CD4-positive, alpha-beta T cell treated with Interleukin-12 subunit alpha and Interleukin-12 subunit beta, for 1 hour (primary cell): ENCODE measurements at regions not wholly inside any gene's neighbourhood (a gene's known extent, or its start where the extent isn't known, plus 50 kb on each side); places are given as distances from the start of the nearest gene placed in this dataset.
A peak's percentile ranks its signal among the peaks of the same experiment; 100 is the strongest.
"Not testable (repeated sequence)": the region's sequence is repeated elsewhere in the genome, so short reads cannot be mapped to it uniquely, and the experiment has no call there.

Experiments
- DNase-seq: peaks from one replicate; pipeline ENCODE4 v3.0.0-alpha.2; 2020

- DNase-seq = no peak
These were observed 164.4 kb upstream of the ITGA1 start for GRCh38 chr5:52623291-52623690.

DNA sequence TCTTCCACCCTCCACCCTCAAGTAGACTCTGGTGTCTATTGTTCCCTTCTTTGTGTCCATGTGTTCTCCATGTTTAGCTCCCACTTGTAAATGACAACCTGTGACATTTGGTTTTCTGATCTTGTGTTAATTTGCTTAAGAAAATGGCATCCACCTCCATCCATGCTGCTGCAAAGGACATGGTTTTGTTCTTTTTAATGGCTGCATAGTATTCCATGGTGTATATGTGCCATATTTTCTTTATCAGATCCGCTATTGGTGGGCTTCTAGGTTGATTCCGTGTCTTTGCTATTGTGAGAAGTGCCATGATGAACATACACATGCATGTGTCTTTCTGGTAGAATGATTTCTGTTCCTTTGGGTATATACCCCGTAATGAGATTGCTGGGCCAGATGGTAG is 163.4 kb upstream of the ITGA1 start:
- DNase-seq = no peak

DNA sequence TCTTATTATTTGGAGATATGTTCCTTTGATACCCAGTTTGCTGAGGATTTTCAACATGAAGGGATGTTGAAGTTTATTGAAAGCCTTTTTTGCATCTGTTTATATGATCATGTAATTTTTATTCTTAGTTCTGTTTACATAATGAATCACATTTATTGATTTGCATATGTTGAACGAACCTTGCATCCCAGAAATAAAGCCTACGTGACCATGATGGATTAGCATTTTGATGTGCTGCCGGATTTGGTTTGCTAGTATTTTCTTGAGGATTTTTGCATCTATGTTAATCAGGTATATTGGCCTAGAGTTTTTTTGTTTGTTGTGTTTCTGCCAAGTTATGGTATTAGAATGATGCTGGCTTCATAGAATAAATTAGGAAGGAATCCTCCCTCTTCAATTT is 161.4 kb upstream of the ITGA1 start:
- DNase-seq = no peak

GRCh38 chr5:52627740-52628139 is 160.0 kb upstream of the ITGA1 start:
- no peak for DNase-seq

GRCh38 chr5:52632281-52632680 is 155.4 kb upstream of the ITGA1 start:
- no peak for DNase-seq

- DNase-seq = not testable (repeated sequence)
These were observed 153.5 kb upstream of the ITGA1 start for GRCh38 chr5:52634171-52634570.

DNA sequence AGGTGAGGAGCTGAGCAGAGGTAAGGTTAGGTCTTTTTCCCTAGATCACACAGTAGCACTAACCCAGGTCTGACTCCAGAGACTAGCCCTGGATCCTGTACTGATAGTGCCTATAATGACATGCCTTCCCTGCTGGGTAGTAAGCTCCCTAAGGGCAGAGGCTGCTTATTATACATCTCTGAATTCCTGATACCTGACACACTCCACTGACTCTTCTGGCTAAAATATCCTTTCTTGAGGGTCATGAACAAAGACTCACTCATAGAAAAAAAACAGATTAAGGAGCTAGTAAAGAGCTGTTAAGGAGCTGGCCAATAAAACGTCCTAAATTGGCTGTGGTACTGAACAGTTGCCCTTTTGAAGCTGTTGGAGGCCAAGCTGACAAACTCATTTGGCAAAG is 149.0 kb upstream of the ITGA1 start:
- no peak for DNase-seq

DNA sequence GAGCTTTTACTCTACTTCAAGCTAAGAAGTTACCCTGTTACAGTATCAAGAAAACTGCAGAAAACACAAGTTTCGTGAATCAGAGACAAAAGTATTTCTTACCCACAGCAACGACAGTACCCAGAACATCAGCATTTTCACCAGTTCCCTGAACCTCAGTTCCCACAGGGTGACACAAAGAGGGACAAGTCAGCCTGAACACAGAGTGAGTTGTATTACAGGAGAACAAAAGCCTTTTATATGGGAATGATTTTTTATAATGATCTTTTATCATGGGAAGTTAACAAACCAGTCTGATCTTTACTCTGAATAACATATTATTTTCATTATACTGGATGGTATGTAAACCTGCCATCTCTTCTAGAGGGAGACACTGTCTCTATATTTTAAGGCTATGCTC is 139.0 kb upstream of the ITGA1 start:
- DNase-seq = no peak

DNA sequence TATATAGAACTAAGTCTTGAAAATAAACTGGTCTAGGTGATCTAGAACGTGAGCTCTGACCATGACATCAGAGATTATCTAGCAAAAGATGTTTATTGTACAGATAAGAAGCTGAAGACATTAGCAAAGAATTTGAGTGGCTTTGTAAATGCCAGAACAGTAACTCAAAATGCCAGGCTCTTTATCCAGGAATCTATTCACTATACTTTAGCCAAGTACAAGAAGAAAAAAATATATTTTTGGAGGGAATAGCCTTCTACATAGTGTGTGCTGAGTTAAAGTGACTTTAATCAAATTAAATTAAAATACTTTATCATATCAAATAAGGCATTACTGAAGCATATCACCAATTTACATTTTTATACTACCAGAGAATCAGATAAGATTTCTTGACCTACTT is 132.6 kb upstream of the ITGA1 start:
- DNase-seq = no peak

DNA sequence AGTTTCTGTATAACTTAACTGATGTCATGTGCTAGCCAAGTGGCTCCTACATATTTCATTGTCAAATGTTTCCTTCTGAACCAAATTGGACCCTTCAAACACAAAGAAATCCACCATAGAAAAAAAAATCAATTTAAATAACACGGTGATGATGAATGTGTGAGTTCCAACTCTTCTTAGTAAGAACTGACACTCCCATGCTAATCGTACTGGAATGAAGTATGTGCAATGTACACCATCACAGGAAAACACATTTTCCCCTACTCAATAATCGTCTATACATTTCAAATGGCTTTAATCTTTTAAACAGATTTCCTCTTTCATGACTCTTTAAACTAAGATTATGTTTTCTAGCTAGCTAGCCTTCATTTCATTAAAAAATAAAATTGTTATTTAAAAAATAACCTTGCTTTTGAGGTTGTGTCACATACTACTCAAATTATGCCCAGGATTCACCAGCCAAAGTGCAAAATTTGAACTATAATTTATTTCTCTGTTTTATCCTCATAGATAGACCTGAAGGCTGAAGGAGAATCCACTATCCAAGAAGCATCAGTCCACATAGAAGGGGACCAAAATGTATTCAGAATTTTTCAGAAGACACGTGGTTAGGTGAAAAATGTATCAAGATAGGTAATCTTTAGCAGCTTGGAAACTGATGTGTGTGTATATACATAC is 131.0 kb upstream of the ITGA1 start:
- no peak for DNase-seq

GRCh38 chr5:52657247-52657645 is 130.5 kb upstream of the ITGA1 start:
- peak; percentile 53 for DNase-seq

DNA sequence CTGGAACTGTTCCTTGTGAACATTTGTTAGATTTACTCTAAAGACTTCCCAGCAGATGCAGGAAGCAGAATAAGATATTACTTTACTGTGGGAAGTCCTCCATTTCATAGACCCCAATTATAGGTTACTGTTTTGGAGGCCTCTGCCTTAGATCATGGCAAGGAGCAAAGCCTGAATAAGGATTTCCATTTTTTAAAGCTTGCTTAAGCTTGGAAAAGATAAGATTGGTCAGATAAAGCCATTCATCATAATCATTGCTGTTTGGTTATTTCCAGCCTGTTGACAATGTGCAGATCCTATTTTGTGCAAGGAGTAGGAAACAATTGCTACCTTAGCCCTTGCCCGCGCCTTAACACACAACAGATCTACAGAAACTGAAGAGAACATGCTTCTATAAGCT is 129.5 kb upstream of the ITGA1 start:
- no peak for DNase-seq

DNA sequence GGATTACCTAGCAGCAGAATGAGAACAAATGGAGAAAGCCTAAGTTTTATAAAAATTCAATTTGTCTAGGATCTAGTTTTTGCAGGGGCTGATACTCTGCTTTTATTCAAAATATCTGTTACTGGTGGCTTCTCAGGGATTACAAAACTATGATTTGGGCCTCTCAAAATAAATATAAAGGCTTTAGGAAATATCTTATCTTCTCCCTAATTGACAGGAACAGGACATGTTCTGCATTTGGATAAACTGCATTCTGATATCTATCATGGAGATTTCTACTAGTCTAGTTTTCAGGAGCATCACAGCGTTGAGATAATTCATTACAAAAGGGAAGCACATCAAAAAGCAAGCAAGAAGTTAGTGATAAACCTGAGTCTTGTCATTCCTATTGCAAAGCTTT is 127.1 kb upstream of the ITGA1 start:
- no peak for DNase-seq

DNA sequence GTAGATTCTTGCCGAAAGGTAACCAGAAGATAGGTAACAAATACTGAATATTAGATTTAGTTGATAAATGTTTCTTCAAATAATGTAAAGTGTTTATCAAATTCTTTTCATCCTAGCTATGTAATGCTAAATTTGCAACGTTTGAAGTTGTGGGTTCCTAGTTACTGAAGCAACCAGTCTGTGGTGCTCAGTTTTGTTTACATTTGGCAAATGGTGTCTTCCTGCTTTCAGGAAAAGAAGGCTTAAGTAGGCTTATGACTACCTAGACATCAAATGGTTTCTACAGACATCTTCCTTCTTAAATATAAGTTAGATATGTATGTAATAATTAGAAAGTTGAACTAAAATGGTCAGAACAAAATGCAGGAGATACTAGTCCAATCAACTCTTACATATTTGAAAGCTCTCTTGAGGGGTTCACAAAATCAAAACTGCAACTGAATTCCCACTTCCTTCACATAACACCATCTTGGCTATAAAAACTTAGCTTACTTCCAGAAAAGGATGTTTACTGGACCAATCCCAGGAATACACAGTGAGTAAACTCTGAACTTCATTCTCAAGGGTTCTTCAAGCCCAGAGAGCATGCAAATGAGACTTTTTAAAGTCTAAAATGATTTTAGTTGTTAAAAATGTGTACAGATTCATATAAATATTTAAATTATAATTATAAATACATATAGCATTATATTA is 125.7 kb upstream of the ITGA1 start:
- no peak for DNase-seq

- DNase-seq = no peak
These were observed 122.2 kb upstream of the ITGA1 start for GRCh38 chr5:52665559-52665958.

DNA sequence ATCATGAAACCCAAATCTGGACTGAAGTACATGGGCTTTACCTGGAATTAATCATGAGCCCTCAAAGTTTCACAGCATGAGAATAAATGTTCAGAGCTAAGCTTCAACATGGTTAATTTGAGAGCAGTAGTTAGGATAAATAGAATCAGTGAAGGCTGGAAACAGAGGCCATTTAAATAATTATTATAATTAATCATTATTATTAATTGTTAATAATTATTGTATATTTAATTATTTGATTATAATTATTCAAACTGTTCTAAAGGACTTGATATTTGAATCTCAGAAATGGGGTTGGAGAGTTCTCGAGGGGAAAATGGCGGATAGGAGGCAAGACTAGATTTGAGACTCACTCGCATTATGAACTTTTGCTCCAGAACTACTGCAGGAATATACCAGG is 119.6 kb upstream of the ITGA1 start:
- no peak for DNase-seq

GRCh38 chr5:52668544-52669185 is 119.1 kb upstream of the ITGA1 start:
- DNase-seq = no peak

- DNase-seq = no peak
These were observed 115.3 kb upstream of the ITGA1 start for GRCh38 chr5:52672459-52672858.

- DNase-seq = no peak
These were observed 114.2 kb upstream of the ITGA1 start for GRCh38 chr5:52673495-52673894.

GRCh38 chr5:52674815-52675545 is 112.7 kb upstream of the ITGA1 start:
- no peak for DNase-seq

DNA sequence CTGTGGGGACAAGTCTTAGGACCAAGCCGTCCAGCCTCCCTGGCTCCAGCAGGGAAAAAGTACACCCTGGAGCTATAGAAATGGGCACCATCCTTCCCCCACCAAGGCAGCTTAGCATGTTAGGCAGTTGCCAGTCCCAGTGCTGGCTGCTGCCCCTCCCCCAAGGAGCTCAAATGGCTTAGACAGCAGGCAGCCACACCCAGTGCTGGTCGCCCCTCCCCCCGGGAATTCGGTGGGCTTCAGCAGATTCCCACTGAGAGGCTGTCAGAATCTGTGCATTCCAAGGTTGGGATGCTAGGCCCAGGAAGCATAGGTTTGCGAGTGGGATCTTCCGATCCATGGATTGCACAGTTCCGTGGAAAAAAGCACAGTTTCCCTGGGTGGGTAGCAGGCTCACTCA is 105.2 kb upstream of the ITGA1 start:
- DNase-seq = no peak

DNA sequence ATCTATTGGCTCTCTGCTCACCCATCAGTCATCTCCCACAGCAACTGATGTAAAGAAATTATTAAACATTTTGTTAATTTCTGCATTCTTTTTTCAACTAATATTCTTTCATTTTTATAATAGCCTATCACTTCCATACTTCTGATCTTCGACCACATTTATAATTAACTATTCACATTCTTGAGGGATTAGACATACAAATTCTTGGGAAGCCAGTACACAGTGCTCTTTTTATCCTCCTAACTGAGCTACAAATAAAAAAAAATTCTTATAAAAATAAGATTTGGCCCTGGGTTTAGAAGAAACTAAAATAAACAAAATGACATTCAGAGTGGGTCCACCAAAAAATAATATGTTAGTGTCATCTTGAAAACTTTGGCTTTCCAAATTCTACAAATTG is 103.7 kb upstream of the ITGA1 start:
- DNase-seq = no peak

DNA sequence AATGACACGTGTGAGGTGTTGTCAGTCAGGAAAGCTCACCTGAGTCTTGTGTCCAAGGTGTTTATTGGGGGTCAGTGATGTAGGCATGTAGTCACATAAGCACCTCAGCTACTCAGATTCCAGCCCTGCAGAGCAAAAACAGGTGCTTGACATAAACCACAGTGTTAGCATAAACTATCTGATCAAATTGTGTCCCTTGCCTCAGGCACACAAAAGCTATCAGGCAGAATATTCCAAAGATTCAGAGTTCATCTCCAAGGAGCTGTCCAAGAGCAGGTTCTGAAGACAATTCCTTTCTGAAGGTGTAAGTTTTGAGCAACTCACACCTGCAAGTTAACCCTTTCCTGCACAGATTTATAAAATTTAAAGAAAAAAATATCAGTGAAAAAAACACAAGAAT is 102.2 kb upstream of the ITGA1 start:
- DNase-seq = no peak

DNA sequence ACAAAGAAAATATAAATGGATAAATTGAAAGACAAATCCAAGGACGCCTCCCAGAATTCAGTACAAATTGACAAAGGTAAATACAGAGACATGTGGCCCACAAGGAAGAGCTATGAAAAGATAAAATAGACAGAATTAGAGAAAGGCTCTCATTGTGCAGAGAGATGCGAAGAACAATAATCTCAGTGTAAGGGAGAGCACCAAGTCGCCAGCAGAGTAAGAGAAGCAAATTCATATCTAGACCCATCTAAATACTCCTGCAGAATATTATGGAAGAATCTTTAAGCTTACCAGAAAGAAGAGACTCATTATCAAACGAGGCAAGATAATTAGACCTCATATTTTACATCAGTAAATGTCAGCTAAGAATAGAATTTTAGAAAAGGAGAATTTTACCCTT is 101.7 kb upstream of the ITGA1 start:
- DNase-seq = no peak
